ENCODE measurements at regions not wholly inside any gene's neighbourhood (a gene's known extent, or its start where the extent isn't known, plus 50 kb on each side); places are given as distances from the start of the nearest gene placed in this dataset.
A peak's percentile ranks its signal among the peaks of the same experiment; 100 is the strongest.

DNA sequence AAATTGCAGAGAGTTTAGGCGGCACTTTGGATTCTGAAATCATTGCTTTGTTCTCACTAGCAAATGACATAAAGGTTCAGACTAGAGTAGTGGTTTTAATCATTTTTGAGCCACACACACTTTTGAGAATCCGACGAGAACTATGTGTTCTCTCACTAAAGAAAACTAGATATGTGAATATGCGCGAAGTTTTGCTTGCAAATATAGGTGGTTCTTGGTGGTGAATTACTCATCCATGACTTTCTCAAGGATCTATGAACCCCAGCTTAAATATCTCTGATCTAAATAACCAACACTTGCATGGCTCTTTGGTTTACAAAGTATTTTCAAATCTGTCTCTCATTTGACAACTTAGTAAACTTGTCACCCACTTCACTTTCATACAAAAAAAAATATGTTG, 54.8 kb downstream of the NOG start:
- no peak for DNase-seq (ENCODE audit: low read depth in 1 of 2, low spot score in 1 of 2)

DNA sequence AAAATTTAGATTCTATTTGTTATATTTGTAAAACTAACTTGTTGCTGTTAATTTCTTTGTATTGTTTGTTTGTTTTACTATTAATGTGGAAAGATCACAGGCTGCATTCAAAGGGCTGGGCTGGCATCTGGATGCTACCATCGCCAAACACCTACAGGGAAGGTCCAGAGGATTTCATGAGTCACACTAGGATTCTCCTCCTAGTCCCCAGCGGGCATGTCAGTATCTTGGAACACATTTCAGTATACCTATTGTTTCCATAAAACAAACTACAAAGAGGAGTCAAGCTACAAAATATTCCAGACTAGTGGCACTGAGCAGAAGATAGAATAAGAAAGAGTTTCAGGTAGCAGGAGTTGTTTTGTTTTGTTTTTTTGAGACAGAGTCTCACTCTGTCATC, 55.3 kb downstream of the NOG start:
- no peak for DNase-seq (ENCODE audit: low read depth in 1 of 2, low spot score in 1 of 2)

DNA sequence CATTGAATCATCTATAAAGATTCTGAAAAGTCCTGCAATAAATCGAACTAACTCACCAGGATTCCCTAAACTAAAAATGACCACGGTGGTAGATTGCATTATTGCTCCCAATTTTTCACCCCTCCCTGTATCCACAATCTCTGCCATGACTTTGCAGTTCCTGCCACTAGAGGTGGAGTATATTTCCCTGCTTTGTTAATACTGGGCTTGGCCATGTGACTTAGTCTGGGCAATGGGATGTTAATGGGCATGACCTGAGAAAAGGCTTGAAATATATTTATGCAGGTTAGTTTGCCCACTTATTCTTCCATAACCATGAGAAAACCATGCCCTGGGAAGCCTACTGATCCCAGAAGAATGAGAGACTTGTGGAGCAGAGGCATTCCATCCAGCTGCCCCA, 59.1 kb downstream of the NOG start:
- DNase-seq (ENCODE audit: low read depth in 1 of 2, low spot score in 1 of 2): no peak

DNA sequence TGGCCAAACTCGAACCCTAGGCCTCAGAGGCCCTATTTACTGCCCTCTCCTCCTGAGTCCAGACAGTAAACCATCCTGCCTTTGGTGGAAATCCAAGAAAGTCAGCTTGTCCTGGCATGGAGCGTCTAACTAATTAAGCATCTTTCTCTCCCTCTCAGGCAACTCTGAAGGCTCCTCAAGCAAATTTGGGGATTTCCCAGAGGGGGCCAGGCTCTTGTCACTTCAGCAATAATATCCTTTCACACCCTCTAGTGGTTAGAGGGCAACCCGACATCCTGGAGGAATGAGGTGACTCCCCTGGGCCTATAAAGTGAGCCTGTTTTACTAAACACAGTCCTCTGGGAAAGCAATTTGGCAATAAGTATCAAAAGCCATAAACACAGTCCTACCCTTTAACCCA, 60.4 kb downstream of the NOG start:
- peak; percentile 4 to 6 for DNase-seq (ENCODE audit: low read depth in 1 of 2, low spot score in 1 of 2)

DNA sequence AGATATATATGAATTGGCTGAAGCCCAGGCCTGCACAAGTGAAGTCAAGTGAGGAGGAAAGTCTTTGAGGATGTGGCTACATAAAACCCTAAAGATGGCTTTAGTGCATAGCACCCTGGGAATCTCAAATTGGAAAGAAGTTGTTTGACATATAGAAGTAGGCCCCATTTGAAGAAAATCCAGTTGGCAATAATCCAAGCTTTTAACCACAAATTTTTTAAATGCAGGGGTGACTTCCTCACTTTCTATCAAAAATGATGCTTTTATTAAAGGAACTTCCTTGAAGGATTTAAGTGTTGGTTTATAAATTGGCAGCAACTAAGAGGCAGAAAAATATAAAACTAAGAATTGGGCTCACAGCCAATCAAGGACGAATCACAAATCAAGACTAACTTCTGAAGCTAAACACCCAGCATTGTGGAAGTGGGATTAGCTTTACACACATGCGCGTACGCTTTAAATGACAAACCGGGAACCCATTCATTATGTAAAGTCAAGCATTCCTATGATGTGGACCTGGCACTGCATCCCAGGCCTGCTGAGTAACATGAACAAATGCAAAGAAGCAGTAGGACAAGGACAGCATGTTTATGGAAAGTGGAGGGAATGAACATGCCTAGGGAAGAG, 63.3 kb downstream of the NOG start:
- no peak for DNase-seq (ENCODE audit: low read depth in 1 of 2, low spot score in 1 of 2)

DNA sequence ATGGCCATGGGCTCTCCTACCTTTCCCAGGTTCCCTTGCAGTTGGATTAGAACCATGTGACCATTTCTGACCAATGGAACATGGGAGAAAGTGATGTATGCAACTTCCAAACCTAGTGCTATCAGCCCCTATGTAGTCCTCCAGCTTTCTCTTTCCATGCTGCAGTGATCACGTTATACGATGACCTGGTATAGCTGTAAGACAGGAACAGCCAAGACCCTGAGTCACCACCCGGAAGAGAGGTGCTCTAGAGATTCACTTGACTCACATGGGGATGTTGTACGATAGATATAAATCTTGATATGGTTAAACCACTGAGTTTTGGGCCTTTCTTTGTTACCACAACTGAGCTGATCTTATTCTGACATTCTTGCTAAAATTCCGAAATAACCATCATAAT, 65.1 kb downstream of the NOG start:
- no peak for DNase-seq (ENCODE audit: low read depth in 1 of 2, low spot score in 1 of 2)

GRCh38 chr17:56659622-56660021, 66.1 kb downstream of the NOG start:
- no peak for DNase-seq (ENCODE audit: low read depth in 1 of 2, low spot score in 1 of 2)

- no peak for DNase-seq (ENCODE audit: low read depth in 1 of 2, low spot score in 1 of 2)
These were observed 68.4 kb downstream of the NOG start for GRCh38 chr17:56661906-56662305.

DNA sequence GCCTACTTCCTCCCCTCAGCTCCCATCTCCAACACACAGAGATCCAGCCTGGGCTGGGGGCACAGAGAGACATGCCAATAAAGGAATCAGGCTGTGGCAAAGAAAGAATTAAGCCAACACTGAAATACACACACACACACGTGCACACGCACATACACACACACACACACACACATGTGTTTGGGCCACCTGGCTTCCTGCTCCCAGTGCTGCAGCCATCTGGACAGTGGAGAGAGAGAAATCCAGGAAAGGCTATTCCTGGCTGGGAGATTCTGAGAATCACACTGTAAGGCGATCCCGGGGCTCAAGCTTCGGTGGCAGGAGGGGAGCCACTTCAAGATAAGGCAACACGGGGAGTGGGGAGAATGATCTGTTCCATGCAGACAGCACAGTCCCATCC, 72.4 kb downstream of the NOG start:
- DNase-seq (ENCODE audit: low read depth in 1 of 2, low spot score in 1 of 2): no peak

DNA sequence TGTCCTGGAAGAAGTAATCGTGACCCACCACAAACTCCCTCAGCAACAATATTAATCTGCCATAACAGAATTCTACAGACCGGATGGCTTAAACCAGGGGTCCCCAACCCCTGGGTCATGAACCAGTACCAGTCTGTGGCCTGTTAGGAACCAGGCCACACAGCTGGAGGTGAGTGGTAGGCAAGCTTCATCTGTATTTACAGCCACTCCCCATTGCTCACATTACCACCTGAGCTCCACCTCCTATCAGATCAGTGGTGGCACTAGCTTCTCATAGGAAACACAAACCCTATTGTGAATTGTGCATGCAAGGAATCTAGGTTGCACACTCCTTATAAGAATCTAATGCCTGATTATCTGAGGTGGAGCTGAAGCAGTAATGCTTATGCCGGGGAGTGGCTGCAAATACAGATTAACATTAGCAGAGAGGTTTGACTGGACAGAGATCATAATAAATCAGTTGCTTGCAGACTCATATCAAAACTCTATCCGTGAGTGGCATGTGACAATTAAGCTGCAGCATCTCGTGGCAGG, 74.5 kb downstream of the NOG start:
- no peak for DNase-seq (ENCODE audit: low read depth in 1 of 2, low spot score in 1 of 2)

DNA sequence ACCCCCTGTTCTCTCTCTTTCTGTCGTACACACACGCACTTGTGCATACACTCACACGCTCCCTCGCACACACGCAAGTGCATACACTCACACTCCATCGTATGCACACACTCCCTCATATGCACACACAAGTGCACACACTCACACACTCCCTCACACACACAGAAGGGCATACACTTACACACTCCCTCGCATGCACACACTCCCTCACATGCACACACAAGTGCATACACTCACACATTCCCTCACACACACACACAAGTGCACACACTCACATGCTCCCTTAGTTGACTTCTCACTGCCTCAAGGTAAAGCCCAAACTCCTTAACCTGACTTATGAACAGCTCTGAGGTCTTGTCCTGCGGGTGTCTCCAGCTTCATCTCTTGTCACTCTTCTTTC, 78.7 kb downstream of the NOG start:
- DNase-seq (ENCODE audit: low read depth in 1 of 2, low spot score in 1 of 2): no peak

DNA sequence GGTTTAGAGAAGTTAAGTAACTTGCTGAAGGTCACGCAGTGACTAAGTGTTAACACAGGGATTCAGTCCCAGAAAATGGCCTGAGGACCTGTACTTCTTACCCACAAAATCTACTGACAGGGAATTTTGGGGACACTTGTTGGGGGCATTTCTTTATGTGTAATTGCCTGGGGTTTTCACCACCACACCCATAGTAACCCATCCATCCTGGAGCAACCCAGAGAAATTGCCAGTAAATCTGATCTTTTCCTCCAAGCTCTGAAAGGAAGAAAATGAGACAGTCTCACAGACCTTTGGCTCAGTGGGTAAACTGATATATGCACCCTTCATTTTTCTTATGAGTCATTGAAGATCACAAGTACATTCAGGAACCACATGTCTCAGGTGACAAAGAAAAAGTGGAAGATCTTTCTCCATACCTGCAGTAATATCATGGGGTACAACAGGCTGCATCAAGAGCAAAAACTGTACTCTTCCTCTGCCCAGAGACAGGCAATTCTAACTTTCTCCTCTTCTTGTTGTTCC, 81.0 kb downstream of the NOG start:
- no peak for DNase-seq (ENCODE audit: low read depth in 1 of 2, low spot score in 1 of 2)

GRCh38 chr17:56675876-56676660, 82.6 kb downstream of the NOG start:
- no peak for DNase-seq (ENCODE audit: low read depth in 1 of 2, low spot score in 1 of 2)

GRCh38 chr17:56676810-56677209, 83.3 kb downstream of the NOG start:
- DNase-seq (ENCODE audit: low read depth in 1 of 2, low spot score in 1 of 2): no peak

DNA sequence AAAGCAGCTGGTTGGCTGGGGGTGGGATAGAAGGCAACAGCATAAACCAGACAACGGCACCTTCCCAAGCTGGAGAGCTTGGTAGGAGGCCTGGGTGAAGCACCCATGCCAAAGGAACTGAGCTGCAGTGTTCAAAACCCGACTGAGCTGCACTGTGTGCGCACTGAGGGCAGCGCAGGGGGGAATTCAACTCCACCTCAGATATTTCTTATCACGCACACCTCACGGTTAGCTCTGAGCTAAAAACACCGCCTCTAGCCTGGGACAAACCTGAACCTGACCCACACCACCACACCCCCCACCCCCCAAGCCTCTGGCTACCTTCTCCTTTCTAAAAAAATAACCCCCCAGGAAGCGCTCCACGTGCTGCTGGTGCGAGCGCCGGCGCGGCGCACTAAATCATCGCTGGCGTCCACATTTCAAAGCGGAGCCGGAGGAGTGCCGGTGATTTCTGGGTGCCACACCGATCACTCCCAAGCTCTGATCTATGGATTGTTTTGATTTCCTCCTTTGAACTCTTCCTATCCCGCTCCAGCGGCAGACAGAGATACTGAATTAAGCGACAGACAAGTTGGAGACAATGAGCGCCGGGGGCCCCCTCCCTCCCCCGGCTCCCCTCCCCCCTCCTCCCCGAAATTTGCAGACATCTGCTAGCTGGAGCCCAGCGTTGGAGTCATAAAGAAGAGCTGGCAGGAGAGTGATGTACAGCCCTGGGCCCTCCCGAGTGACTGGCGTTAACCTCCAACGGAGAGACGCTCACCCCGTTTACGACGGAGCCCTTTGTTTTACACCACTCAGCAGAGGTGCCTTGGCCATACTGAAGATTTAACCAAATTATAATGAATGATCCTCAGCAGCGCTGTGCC, 85.0 kb downstream of the NOG start:
- no peak for DNase-seq (ENCODE audit: low read depth in 1 of 2, low spot score in 1 of 2)

DNA sequence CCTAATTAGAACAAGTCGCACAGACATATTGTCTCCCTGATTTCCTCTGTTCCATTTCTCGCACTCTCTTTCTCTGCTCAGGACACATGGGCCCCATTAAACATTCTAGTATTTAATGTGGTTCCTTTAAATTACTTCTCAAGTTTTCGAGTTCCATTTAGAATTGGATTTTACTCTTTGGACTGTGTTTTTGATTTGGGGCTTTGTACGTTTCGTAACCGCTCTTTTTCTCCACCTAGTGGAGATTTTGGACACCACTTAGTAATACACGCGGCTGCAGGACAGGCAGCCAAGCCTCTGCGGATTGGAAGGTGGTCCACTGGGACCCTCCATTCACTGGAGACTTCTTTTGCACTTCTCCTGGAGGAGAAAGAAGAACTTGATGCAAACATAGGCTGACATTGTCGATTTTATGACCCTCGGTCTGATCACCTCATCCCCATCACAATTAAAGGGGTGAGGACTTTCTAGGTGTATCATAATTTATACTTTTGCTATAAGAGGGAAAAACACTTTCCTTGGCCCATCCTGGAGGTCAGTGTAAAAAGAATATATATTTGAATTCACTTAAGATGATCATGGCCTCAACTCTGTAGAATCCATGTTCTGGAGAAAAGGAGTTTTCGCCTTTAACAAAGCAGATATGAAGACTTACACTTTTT, 85.7 kb downstream of the NOG start:
- DNase-seq (ENCODE audit: low read depth in 1 of 2, low spot score in 1 of 2): no peak

DNA sequence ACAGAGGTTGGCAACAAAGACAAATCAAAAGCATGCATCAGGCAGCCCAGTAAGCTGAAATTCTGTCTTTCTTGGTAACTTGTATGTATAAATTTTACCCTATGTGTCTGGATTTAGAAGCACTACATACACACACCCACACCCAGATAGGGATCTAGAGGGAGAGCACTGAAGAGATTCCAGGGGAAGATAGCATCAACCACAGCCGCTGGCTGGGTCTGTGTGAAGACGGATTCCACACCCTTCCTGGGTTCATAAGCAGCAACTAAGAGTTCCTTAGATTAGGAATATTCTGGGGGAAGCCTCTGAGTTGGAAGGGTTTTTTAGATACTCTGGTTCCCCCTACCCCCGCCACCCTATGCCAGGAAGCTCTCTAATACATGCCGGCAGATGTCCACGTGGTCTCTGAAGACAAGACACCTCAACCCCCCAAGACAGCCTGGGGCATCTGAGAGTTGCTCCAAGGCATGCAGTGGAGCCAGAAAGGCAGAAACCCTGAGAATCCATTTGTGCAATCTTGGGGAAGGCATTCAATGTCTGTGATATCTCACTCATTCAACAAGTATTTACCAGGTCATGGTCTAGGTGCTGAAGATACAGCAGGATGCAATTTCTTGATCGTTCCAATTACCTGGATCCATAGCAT, 86.4 kb downstream of the NOG start:
- no peak for DNase-seq (ENCODE audit: low read depth in 1 of 2, low spot score in 1 of 2)

GRCh38 chr17:56680676-56681075, 87.2 kb downstream of the NOG start:
- no peak for DNase-seq (ENCODE audit: low read depth in 1 of 2, low spot score in 1 of 2)

DNA sequence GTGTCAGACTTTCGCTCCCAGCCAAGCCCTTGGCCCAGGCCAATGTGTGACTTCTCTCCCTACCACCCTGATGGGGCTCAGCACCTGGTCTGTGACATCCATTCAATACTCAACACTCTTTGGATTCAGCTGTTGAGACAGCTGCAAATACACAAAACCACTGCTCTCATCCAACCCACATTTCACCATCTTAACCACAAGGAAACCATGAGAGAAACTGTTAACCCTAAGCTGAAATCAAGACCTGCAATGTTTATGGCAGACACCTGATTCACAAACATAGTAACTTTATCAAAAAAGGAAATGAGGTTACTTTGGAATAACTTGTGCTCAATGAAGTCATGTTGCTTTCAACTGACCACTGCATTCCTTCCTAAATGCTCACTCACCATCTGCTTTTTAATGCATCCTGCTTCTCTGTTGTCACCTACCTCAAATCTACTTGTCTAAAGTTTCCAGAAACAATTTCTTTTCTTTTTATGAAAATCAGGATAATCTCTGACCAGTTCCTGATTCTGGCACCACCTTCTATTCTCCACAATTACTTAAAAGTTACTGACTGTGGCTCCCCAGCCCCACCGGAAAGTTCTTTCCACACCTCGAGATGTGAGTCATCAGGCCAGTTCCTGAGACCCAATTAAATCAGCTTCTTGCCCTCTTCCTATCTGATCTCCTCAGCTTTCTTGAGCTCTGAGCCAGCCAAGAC, 88.2 kb downstream of the NOG start:
- DNase-seq (ENCODE audit: low read depth in 1 of 2, low spot score in 1 of 2): no peak

DNA sequence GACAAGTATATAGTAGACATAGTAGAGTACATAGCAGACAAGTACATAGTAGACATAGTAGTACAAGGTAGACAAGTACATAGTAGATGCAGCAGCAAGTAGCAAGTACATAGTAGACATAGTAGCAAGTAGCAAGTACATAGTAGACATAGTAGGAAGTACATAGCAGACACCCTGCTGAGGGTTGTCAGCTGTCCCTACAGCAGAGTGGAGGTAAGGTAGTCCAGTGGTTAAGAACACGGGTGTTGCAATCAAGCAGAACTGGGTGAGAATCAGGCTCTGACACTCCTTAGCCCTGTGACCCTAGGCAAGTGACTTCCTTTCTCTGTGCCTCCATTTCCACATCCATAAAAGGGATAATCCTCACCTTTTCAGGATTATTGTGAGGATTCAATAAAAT, 94.7 kb downstream of the NOG start:
- DNase-seq (ENCODE audit: low read depth in 1 of 2, low spot score in 1 of 2): no peak
